Endodermal cell (in vitro differentiated cells): ENCODE measurements at regions not wholly inside any gene's neighbourhood (a gene's known extent, or its start where the extent isn't known, plus 50 kb on each side); places are given as distances from the start of the nearest gene placed in this dataset.

Experiments used
- DNase-seq: peaks from one replicate; pipeline ENCODE4 v3.0.0-alpha.2; 2017
- H3K27ac ChIP-seq: 2 replicates; pipeline ENCODE4 v1.5.1; 2013; ENCODE audit warnings: mild to moderate bottlenecking, low read depth, low read length, moderate library complexity
- H3K27me3 ChIP-seq: 2 replicates; pipeline ENCODE4 v1.6.1; 2013; ENCODE audit warnings: mild to moderate bottlenecking, low read length, moderate library complexity; ENCODE audit not compliant: insufficient read depth, control insufficient read depth, poor library complexity, severe bottlenecking
- H3K36me3 ChIP-seq: 2 replicates; pipeline ENCODE4 v1.7.0; 2013; ENCODE audit warnings: mild to moderate bottlenecking, low read length, moderate library complexity; ENCODE audit not compliant: control insufficient read depth, insufficient read depth
- H3K4me1 ChIP-seq: one replicate; pipeline ENCODE4 v1.7.0; 2013; ENCODE audit warnings: low read length; ENCODE audit not compliant: control insufficient read depth, insufficient read depth
- H3K4me3 ChIP-seq: 2 replicates; pipeline ENCODE4 v1.5.1; 2013; ENCODE audit warnings: mild to moderate bottlenecking, low read length, moderate library complexity
- H3K9ac ChIP-seq: 2 replicates; pipeline ENCODE4 v1.6.1; 2013; ENCODE audit warnings: mild to moderate bottlenecking, low read length, moderate library complexity; ENCODE audit not compliant: poor library complexity, severe bottlenecking; ENCODE audit errors: extremely low read depth
- H3K9me3 ChIP-seq: 2 replicates; pipeline ENCODE4 v1.6.1; 2013; ENCODE audit warnings: mild to moderate bottlenecking, low read length, moderate library complexity; ENCODE audit not compliant: control insufficient read depth
- H3K27ac Mint-ChIP-seq: 2 replicates; pipeline ENCODE4 v1.8.0; 2020; ENCODE audit warnings: mixed read lengths
- H3K27me3 Mint-ChIP-seq: 2 replicates; pipeline ENCODE4 v1.8.0; 2021; ENCODE audit warnings: mild to moderate bottlenecking, mixed read lengths; ENCODE audit not compliant: insufficient read depth
- H3K36me3 Mint-ChIP-seq: 2 replicates; pipeline ENCODE4 v1.8.0; 2020; ENCODE audit warnings: low read depth, mixed read lengths
- H3K4me1 Mint-ChIP-seq: 2 replicates; pipeline ENCODE4 v1.8.0; 2020; ENCODE audit warnings: mixed read lengths
- H3K4me3 Mint-ChIP-seq: 2 replicates; pipeline ENCODE4 v1.8.0; 2020; ENCODE audit warnings: mild to moderate bottlenecking, moderate library complexity, mixed read lengths
- H3K9me3 Mint-ChIP-seq: 2 replicates; pipeline ENCODE4 v1.8.0; 2020; ENCODE audit warnings: mild to moderate bottlenecking, mixed read lengths
- CTCF ChIP-seq: fragments of 200-600 bp; sonication (generic); conservative IDR thresholded peaks from 2 replicates; pipeline ENCODE4 v1.5.0; 2021; ENCODE audit warnings: antibody characterized with exemption, mild to moderate bottlenecking
- WGBS, 2 experiments: methylation state at CpG; one replicate each; pipeline versions ENCODE4 v1.1.5 to v1.1.7; 2013; ENCODE audit warnings: missing lambda C conversion rate in 2 of 2, mixed read lengths in 1 of 2; ENCODE audit not compliant: insufficient coverage in 1 of 2, insufficient read length in 1 of 2; 5-methylcytosine and 5-hydroxymethylcytosine counted together

DNA sequence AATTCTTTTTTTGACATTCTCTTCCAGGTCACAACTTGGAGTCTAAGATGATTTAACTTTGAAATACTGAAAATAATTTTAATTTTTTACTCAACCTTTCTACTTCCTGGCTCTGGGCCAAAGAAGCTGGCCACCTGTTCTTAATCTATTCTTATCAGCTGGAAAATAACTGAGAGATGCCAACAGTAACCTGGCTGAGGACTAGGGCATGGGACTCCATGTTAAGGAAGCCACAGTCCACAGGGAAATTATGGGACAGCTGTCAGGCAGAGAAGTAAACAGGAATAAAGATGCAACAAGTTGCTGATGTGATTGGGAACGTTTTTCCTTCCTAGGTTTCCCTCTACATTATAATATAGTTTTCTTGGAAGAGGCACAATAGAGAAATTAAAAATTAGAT is 84.7 kb upstream of the CPNE4 start:
- DNase-seq: no peak
- Mint-ChIP-seq H3K36me3 (no peaks in the 10 kb centered on the region), H3K4me3 (no peak overlapping the region), H3K4me1 (no peaks in the 10 kb centered on the region), H3K27me3 (peaks cover 2% of the 10 kb centered on the region), H3K27ac (no peak overlapping the region), H3K9me3 (peaks cover 7% of the 10 kb centered on the region)
- Histone ChIP-seq H3K9ac (no peak overlapping the region), H3K36me3 (no peaks in the 10 kb centered on the region), H3K27me3 (no peaks in the 10 kb centered on the region), H3K9me3 (no peaks in the 10 kb centered on the region), H3K27ac (no peak overlapping the region), H3K4me1 (no peaks in the 10 kb centered on the region), H3K4me3 (no peak overlapping the region)
- 100% methylated on average over 1 of the region's 1 CpG; no CpG with 5 or more reads in 1 of the 2 experiments for WGBS, 2 experiments
- TF ChIP-seq CTCF: no peak

- H3K27me3 ChIP-seq: no peaks in the 10 kb centered on the region
- H3K27ac ChIP-seq: no peak overlapping the region
- no peak for TF ChIP-seq CTCF
- no peaks in the 10 kb centered on the region for H3K9me3 ChIP-seq
- Mint-ChIP-seq H3K27ac (no peak overlapping the region), H3K27me3 (peaks cover 2% of the 10 kb centered on the region), H3K36me3 (no peaks in the 10 kb centered on the region), H3K4me3 (no peak overlapping the region), H3K9me3 (peaks cover 7% of the 10 kb centered on the region), H3K4me1 (no peaks in the 10 kb centered on the region)
- DNase-seq: no peak
- no peak overlapping the region for H3K4me3 ChIP-seq
- no peaks in the 10 kb centered on the region for H3K36me3 ChIP-seq
- H3K4me1 ChIP-seq: no peaks in the 10 kb centered on the region
- H3K9ac ChIP-seq: no peak overlapping the region
- WGBS, 2 experiments: 94 to 100% methylated on average over 1 to 3 of the region's 3 CpGs
These were observed 89.3 kb upstream of the CPNE4 start for GRCh38 chr3:132124096-132124495.

DNA sequence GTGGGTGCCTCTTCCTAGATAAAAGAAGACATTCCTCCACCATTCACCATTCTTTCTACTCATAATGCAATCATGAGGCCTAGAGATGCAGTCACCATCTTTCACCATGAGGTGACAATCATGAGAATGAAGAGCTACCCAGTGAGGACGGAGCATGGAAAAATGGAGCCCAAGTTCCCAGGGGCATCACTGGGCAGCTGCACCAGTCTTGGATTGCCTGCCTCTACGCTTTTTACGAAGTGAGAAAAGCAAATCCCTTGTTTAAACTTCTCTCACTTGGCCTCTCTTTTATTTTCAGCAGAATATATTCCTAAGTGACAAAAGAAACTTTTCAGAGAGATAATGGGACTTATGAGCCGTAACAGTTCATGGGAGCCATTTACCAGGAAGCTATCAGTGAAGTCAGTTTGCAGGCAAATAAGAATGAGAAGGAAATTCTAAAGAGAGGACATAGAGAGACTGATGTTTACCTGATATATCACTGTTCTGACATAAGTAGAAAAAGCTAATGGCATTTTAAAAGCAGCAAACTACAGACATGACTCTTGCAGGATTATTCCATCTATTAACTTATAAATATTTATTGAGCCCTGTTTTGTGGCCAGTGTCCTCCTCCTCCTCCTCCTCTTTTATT is 90.0 kb upstream of the CPNE4 start:
- peaks cover 2% of the 10 kb centered on the region for H3K27me3 Mint-ChIP-seq

More for the DNA sequence above, 90.0 kb upstream of the CPNE4 start:
- Histone ChIP-seq H3K27me3 (no peaks in the 10 kb centered on the region), H3K9ac (no peak overlapping the region), H3K27ac (no peak overlapping the region), H3K4me1 (no peaks in the 10 kb centered on the region), H3K36me3 (no peaks in the 10 kb centered on the region), H3K9me3 (no peaks in the 10 kb centered on the region), H3K4me3 (no peak overlapping the region)
- no peaks in the 10 kb centered on the region for H3K4me1 Mint-ChIP-seq
- WGBS, 2 experiments: 91 to 100% methylated on average over 4 of the region's 4 CpGs
- DNase-seq: no peak
- H3K4me3 Mint-ChIP-seq: no peak overlapping the region
- no peaks in the 10 kb centered on the region for H3K36me3 Mint-ChIP-seq
- no peak for TF ChIP-seq CTCF
- H3K27ac Mint-ChIP-seq: no peak overlapping the region
- peaks cover 7% of the 10 kb centered on the region for H3K9me3 Mint-ChIP-seq
